H4 (cell line): ENCODE measurements at regions not wholly inside any gene's neighbourhood (a gene's known extent, or its start where the extent isn't known, plus 50 kb on each side); places are given as distances from the start of the nearest gene placed in this dataset.

Experiments used
- DNase-seq: peaks from one replicate; pipeline ENCODE4 v3.0.0-alpha.2; 2015; ENCODE audit warnings: low spot score

DNA sequence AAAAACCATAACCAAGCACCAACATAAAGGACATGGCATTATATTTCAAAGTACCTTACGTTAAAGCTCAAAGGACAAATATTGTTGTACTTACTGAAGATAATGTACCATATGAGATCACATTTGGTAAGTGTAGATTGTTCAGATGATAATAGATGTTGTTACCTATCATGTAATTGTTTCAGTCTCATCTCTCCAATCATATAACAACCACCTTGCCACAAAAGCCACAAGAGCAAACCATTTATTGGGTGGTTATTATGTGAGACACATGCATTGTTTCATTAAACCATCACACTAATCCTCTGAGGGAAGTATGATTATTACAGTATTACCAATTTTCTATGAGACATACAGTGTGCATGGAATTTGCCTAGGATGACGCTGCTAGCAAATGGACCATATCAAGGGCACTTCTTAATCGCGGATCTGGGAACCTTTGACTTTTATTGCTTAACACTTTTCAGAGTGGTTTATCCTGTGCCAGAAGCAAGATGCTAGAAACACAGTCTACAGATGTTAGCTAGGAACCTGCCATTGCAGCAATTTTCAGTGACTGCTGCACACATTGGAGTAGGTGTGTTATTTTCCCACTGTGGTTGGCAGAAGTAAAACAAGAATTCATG is 149.8 kb upstream of the AKIRIN2 start:
- DNase-seq = no peak

DNA sequence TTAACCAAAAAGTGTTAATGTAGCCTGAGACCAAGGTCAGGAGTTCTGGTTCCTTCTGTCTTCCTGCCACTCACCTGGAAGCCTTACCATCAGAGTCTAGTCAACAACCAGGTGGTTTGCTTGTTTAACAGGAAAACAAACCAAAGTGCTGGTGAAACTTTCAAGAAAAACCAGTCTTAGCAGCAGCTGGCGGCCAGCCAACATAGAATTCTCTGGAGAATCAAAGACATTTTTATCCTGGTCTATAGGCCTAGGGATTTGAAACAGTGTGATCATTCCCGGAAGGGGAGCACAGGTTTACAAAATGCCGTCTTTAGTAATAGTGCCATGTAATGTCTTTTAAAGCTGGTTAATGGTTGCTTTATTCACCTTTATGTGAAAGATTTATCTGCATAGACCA is 146.6 kb upstream of the AKIRIN2 start:
- no peak for DNase-seq

DNA sequence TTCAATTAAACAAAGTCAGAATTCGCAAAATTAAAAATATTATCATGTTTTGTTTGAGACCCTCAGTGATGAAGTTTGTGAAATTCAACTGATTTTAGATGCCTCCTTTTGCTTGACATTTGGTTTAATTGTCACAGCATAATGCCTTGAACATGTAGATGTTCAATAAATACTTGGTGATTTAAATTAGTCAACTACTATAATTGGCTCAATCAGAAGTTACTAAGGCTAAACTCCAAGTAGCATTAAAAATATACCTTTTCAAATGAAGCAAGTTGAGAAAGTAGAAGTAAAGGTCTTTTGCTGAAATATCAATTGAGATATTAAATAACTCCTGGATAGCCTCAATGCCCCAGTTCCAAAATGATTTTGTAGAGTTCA is 145.8 kb upstream of the AKIRIN2 start:
- no peak for DNase-seq

DNA sequence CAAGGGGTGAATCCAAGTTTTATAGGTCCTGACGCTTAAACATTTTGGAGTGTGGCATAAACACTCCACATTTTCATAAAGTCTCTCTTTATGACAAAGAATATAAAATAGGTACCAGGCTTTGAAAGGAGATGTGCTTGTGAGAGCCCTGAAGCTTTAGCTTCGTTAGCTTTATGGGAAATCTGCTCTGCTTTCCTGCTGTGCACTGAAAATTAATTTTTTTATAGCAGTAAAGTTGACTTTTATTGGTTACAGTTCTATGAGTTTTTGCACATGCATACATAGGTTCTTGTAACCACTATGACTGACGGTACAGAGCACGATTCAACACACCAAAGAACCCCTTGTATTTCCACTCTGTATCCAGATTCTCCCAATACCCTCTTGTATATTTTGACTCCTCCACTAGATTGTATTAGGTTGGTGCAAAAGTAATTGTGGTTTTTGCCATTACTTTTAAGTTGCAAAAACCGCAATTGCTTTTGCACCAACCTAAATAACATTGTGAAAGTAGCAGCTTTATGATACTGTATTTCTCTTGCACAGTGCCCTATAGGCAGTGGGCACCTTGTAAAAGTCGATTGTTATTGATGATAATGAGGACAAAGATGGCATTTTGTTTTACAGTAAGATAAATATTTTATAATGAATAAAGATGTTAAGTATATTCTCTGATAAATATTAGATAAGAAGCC is 145.2 kb upstream of the AKIRIN2 start:
- DNase-seq = no peak

DNA sequence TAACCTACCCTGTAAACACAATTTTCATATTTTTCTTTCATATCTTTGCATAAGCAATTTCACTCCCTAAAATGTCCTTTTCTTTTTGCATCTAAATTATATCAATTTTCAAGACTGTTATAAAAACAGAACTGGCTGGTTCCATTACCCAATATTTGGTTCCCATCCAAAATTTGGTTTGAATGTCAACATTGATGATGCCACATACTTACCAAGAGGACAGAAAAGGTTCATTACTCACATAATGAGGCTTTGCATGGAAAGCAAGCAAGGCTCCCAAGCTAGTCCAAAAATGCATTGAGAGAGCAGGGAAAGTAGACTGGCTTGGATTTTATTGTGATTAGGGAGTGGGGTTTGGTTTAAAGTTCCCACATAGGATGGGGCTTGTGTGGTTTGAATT is 144.4 kb upstream of the AKIRIN2 start:
- no peak for DNase-seq

DNA sequence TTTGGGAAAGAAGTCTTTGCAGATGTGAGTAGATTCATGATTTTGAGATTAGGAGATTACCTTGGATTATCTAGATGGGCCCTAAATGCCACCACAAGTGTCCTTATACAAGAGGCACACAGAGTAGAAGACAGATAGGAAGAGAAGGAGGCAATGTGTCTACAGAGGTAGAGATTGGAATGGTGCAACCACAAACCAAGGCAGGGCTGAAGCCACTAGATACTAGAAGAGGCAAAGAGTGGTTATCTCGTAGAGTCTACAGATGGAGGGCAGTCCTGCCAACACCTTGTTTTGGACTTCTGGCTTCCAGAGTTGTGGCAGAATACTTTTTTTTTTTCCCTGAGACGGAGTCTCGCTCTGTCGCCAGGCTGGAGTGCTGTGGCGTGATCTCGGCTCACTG is 138.3 kb upstream of the AKIRIN2 start:
- no peak for DNase-seq

DNA sequence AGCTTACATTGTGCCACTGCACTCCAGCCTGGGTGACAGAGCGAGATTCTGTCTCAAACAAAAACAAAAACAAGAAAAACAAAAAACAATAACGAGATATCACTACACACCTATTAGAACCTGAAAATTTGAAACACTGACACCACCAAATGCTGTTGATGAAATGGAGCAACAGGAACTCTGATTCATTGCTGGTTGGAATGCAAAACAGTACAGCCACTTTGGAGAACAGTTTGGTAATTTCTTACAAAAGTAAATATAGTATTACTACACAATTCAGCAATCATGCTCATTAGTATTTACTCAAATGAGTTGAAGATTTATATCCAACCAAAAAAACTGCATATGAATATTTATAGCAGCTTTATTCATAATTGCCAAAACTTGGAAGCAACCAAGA is 135.8 kb upstream of the AKIRIN2 start:
- no peak for DNase-seq

DNA sequence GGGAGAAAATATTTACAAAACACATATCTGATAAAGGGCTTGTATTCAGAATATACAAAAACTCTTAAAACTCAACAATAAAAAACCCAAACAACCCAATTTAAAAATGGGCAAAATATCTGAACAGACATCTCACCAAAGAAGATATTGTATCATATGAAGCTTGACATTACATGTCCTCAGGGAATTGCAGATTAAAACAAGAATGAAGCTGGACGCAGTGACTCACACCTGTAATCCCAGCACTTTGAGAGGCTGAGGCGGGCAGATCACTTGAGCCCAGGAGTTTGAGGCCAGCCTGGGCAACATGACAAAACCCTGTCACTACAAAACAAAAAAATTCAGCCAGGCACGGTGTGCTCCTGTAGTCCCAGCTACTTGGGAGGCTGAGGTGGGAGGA is 135.4 kb upstream of the AKIRIN2 start:
- no peak for DNase-seq

DNA sequence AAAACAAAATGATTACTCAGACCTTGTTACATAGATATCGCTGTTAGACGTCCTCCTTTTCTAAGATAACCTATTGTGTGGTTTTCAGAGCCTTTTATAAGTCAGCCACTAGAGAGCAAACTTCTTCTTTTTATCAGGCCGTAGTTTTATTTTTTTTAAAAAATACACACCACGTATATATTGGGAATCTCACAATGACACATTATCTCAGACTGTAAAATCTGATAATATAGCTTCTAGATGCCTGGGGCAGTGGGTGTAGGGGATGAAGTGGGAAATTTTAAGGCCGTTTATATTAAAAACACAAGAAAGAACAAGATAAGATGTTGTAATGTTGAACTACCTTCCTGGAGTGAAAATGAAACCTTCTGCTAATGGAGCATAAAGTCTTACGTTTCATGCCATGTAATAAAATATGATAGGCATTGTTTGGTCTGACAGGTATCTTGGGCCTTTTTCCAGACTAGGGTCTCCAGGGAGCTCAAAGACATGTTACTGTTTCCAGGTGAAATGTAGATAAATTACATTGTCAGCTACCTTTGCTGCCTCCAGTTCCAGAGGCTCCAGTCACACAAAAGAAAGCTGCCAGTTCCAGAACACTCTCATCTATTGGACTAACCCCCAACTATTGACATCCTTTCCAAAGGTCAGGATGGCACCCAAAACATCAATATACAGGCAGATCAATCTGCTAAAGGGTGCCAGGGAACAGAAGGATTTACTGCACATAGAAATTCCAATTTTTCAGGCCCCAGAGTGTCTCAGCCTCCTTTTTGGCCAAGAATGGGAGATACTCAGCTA is 130.2 kb upstream of the AKIRIN2 start:
- DNase-seq = peak; percentile 13

DNA sequence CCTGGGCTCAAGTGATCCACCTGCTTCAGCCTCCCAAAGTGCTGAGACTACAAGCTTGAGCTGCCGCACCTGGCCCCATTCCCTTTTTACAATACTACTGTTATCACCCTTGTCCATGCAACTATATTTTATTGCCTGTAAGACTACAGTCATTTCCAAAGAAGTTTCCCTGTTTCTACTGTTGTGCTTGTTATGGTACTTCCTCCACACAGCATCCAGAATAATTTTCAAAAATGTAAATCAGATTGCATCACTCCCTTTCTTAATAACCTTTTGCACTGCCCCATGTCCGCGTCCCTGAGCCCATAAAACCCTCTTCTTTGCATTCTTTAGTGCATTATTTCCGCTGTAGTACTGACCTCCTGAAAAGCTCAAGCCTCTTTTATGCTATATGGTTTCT is 128.9 kb upstream of the AKIRIN2 start:
- DNase-seq = no peak

DNA sequence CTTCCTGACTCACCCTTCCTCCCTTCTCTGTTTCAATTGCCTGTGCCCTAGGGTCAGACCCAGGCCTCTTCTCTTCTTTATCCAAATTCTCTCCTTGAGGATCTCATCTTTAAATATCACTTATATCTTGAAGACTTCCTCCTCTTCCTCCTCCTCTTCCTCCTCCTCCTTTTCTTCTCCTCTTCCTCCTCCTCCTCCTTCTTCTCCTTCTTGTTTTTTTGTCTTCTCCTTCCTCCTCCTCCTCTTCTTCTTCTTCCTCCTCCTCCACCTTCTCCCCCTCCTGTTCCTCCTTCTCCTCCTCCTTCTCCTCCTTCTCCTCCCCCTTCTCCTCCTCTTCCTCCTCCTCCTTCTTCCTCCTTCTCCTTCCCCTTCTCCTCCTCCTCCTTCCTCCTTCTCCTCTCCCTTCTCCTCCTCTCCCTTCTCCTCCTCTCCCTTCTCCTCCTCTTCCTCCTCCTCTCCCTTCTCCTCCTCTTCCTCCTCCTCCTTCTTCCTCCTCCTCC is 127.6 kb upstream of the AKIRIN2 start:
- DNase-seq = no peak

DNA sequence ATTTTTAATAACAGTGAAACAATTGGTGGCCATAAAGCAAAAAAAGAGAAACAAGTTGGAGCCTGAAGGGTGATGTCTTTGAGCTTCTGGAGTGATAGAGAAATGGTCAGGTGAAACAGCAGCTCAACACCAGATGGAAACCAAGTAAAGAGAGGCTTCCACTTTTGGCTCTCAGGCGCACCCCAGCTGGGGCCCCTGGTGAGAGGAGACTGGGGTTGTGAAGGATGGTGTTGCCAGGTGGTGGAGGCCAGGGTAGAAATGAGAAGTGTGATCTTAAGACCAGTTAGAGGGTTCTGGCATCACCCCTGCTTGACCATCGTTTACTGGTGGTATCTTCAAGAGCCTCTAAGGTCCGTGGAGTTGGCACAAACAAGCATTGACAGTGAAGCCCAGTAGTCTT is 126.0 kb upstream of the AKIRIN2 start:
- DNase-seq = no peak

DNA sequence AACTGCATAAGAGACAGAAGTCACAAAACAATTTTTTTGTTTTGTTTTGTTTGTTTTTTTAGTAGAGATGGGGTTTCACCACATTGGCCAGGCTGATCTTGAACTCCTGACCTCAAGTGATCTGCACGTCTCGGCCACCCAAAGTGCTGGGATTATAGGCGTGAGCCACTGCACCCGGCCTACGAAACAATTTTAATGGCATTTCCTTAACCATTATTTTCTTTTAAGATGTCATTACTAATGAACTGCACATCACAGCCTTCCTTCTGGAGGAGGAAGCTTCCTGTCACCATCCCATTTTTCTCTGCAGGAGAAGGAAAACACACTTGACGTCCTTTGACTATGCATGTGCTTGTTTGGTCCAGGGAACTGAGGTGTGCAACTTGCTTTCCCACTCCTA is 125.3 kb upstream of the AKIRIN2 start:
- DNase-seq = peak; percentile 10

DNA sequence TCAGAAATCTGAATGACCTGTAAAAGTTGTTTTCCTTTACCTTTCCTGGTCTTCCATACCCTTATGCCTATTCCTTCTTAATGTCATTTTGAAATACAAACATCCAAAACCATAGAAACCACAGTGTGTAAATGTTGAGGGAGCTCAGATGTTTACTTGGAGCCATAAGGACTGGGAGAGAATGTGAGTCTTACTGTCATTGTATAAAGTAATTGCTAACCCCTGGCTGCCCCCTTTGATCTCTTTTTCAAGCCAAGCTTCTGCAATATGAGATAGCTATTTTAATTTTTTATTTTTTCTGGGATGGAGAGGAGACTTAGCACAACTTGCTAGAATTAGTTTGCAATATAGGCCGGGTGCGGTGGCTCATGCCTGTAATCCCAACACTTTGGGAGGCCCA is 124.4 kb upstream of the AKIRIN2 start:
- DNase-seq = peak; percentile 27

DNA sequence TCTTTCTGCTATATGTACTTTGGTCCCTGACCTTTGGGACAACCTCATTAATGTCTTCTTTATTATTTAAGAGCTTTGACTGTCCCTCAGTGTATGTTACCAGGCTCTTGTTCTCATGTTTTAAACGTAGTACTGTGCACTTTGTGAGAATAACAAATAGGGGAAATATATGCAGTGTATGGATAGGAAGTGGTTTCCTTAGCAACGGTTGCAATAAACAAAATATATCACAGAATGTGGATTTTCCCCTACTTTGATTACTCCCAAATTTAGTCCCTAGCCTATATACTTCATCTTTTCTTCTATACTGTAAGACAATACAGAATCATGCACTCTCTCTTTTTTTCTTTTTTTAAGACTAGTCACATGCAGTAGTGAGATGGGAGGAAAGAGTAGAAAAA is 123.8 kb upstream of the AKIRIN2 start:
- no peak for DNase-seq

DNA sequence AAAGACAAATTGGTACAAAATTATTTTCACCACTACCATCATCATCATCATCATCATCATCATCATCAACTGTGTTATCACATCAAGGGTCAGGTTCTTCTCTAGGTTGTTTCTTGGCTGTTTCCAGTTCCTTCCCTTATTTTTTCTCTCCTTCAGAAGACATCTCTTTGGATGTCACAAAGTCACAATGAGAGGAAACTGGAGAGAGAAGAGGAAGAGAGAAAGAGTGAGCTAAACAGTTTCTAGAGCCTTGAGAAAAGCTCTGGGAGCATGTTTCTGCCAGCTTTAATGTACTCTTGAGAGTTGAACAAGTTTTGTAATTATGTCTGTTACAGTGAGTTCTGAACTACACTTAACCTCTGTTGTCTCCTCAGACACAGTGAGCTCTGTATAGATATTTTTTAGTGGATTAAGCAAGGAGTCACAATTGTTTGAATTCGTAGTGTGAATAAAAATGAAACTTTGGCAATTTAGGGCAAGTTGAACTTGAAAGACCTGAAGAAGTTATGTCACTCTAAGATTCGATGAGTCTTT is 123.0 kb upstream of the AKIRIN2 start:
- DNase-seq = no peak

DNA sequence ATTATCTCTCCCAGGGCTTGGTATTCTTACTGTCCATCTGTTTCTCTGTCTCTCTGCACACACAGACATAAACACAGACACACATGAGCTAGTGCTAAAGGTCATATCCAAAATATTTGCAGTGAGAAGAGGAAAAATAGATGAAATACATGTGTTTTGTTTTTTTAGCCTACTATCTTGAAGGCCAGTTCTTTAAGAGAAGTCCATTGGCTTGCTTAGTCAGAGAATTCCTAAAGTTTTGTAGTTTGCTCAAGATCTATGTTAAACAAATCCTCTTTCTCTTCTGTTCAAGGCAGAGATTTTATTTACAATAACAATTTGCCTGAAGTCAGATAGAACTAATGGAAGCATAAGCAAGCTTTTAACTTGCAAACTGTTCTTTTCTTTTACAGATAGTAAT is 120.0 kb upstream of the AKIRIN2 start:
- no peak for DNase-seq

DNA sequence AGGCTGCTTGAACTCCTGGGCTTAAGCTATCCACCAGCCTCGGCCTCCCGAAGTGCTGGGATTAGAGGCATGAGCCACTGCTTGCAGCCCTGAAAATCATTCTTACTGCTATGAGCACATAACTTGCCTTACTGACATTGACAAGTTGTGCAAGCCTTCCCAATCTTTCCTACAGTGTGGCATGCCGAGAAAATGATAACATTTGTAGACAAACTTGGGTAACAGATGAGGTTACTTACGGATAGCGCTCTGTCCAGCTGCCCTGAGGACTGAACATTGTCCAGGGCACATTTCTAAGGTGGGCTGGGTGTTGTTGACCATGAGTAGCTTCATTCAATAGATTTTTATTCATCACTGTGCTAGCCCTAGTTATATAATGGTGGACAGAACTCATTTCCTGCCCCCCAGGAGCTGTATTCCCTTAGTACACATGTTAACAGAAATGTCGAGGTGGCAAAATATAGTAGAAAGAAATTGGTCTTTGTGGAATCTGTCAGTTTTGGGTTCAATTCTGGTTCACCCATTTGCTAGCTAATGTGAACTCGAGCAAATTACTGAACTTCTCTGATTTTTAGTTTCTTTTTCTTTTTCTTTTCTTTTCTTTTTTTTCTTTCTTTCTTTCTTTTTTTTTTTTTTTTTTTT is 118.4 kb upstream of the AKIRIN2 start:
- no peak for DNase-seq

DNA sequence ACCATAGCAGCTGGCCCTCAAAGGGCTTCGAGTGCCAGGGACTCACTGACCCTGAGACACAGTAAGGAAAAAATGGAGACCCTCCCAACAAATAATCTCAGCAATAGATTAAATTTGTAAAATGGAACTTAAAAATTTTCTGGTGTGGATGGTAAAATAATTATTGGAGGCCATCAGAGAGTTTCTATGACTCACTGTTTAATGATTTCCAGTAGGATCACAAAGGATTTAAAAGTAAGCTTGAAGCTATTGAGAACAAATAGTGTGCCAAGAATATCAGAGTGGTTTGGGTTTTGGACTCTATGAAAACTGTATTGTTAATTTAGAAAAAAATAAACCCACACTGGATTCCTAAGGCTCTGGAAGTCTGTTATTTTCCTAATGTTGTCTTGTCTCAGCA is 115.2 kb upstream of the AKIRIN2 start:
- no peak for DNase-seq

DNA sequence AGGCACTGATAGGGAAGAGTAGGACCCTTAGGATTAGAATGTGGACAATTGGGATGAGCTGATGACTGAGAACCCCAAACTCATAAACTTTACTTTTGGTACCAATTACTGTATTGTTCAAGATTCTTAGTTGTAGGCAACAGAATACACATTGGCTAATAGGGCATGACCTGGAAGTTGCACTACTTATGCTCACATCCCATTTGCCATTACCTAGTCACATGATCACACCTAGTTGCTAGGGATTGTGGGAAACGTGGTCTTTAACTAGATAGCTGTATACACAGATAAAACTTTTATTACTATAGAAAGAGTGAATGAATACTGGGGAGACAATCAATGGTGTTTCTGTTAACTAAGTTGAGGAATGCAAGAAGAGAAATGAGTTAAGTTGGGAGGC is 113.4 kb upstream of the AKIRIN2 start:
- DNase-seq = no peak

DNA sequence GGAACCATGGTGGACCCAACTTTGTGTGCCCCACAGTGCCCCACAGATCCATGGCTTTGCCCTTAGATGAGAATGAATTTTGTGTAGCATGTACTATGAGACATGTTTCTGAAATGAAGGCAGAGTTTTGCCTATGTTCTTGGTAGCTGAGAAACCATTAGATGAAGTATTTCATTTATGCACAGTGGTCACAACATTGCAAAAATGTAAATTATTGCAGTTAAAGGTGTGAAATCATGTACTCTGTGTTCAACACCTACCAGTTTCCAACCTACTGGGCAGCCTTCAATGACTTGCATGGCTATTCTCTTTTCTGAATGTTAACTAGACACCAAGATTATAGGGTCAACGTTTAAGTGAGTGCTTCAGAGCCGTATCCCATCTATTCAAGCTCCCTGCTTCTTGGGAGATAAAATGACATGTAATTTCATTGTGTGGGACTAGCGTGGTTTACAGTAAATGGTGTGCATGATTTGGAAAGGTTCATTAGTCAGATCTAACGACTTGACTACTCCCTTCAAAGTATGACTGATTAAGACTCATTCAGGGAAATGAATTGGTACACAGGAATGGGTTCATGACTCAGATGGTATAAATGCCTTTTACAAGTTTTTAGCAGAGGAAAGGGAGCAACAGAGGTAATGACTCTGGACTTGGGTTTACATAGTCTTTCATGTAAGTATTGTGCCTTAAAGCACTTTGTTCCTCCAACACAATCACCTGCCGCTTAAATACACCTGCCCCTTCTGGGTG is 106.1 kb upstream of the AKIRIN2 start:
- DNase-seq = no peak

DNA sequence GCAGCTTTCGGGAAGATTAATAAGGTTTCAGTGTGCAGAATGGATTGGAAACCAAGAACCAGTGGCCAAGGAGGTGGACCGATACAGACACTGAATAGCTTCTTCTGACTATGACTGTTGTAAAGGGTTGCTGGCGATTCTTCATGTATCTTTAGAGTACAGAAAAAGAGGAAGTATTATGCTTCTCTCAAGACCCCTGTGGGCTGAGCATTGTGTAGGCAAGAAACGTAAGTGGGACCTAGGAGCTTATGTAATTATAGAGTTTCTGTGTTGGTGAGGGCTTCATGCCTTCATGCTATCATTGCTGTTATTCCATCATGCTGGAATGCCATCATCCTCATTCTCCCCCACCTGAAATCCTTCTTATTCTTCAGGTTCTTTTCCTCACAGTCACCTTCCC is 105.4 kb upstream of the AKIRIN2 start:
- DNase-seq = no peak
